NT2/D1 (cell line): ENCODE measurements at regions not wholly inside any gene's neighbourhood (a gene's known extent, or its start where the extent isn't known, plus 50 kb on each side); places are given as distances from the start of the nearest gene placed in this dataset.

ENCODE experiments used
- SUZ12 ChIP-seq: IDR thresholded peaks from 2 replicates; pipeline ENCODE4 v1.6.1; 2011; ENCODE audit not compliant: insufficient read length, insufficient read depth; ENCODE audit errors: extremely low read depth
- YY1 ChIP-seq: IDR thresholded peaks from 2 replicates; pipeline ENCODE4 v1.6.1; 2011; ENCODE audit not compliant: insufficient read length, insufficient read depth
- ZNF274 ChIP-seq: IDR thresholded peaks from 2 replicates; pipeline ENCODE4 v1.6.1; 2011; ENCODE audit warnings: mild to moderate bottlenecking, low read depth, low read length

GRCh38 chr3:25091934-25092333 is 336.1 kb upstream of the RARB start:
- TF ChIP-seq SUZ12, result no peak
- no peak for TF ChIP-seq YY1
- no peak for TF ChIP-seq ZNF274
